SIG-M5 (cell line): ENCODE measurements at regions not wholly inside any gene's neighbourhood (a gene's known extent, or its start where the extent isn't known, plus 50 kb on each side); places are given as distances from the start of the nearest gene placed in this dataset.

ENCODE experiments used
- DNase-seq: peaks from one replicate; lab custom pipeline; 2025; lab: John Stamatoyannopoulos, UW

- no peak for DNase-seq
Measured at GRCh38 chr3:103367481-103367880, 932.7 kb downstream of the ZPLD1 start.

GRCh38 chr3:103371411-103371810 lies 936.6 kb downstream of the ZPLD1 start:
- no peak for DNase-seq

GRCh38 chr3:103372031-103372430 lies 937.2 kb downstream of the ZPLD1 start:
- DNase-seq = no peak

GRCh38 chr3:103380391-103380790 lies 945.6 kb downstream of the ZPLD1 start:
- no peak for DNase-seq

- no peak for DNase-seq
Measured at GRCh38 chr3:103381296-103382079, 946.7 kb downstream of the ZPLD1 start.

- DNase-seq = no peak
Measured at GRCh38 chr3:103385961-103386656, 951.3 kb downstream of the ZPLD1 start.

GRCh38 chr3:103388214-103388613 lies 953.4 kb downstream of the ZPLD1 start:
- DNase-seq = no peak

- no peak for DNase-seq
Measured at GRCh38 chr3:103389356-103389755, 954.5 kb downstream of the ZPLD1 start.

- DNase-seq = no peak
Measured at GRCh38 chr3:103393395-103394186, 958.8 kb downstream of the ZPLD1 start.

- DNase-seq = no peak
Measured at GRCh38 chr3:103403191-103403590, 968.4 kb downstream of the ZPLD1 start.

GRCh38 chr3:103406320-103406850 lies 971.6 kb downstream of the ZPLD1 start:
- DNase-seq = no peak

- DNase-seq = no peak
Measured at GRCh38 chr3:103410231-103410630, 975.4 kb downstream of the ZPLD1 start.

- no peak for DNase-seq
Measured at GRCh38 chr3:103421460-103421859, 986.6 kb downstream of the ZPLD1 start.

GRCh38 chr3:103437883-103438282 lies 1003.1 kb downstream of the ZPLD1 start:
- DNase-seq = no peak

GRCh38 chr3:103440539-103441203 lies 1005.9 kb downstream of the ZPLD1 start:
- DNase-seq = no peak

GRCh38 chr3:103446953-103447629 lies 1012.3 kb downstream of the ZPLD1 start:
- DNase-seq = no peak

GRCh38 chr3:103453152-103453551 lies 1018.3 kb downstream of the ZPLD1 start:
- DNase-seq = no peak

GRCh38 chr3:103459815-103460214 lies 1025.0 kb downstream of the ZPLD1 start:
- no peak for DNase-seq

- DNase-seq = no peak
Measured at GRCh38 chr3:103470498-103470897, 1035.7 kb downstream of the ZPLD1 start.

GRCh38 chr3:103494011-103494410 lies 1059.2 kb downstream of the ZPLD1 start:
- no peak for DNase-seq

- DNase-seq = no peak
Measured at GRCh38 chr3:103494512-103494911, 1059.7 kb downstream of the ZPLD1 start.
